K562 (cell line): ENCODE measurements at regions not wholly inside any gene's neighbourhood (a gene's known extent, or its start where the extent isn't known, plus 50 kb on each side); places are given as distances from the start of the nearest gene placed in this dataset.

ENCODE experiments used
- ATAC-seq: fragments of 200-7000 bp; cut with Tn5 transposase; 3 replicates; pipeline ENCODE4 v1.9.1; 2020; ENCODE audit warnings: moderate library complexity
- BruUV-seq: library from RNA; stranded (reverse); fragments of 400-500 nt; replicated peaks from 2 replicates; lab custom pipeline; 2021; lab: Mats Ljungman, UMichigan
- CTCF ChIA-PET: fragments of 300-600 bp; formaldehyde crosslinking; extraction: SDS; loops from one replicate; lab custom pipeline; 2021; ENCODE audit warnings: low intra/inter-chr PET ratio; lab: Yijun Ruan, JAX
- POLR2A ChIA-PET: fragments of 300-600, 350-650 bp; sonication (Branson Sonifier 250); formaldehyde crosslinking; extraction: SDS; loops from one replicate; lab custom pipeline; 2021; ENCODE audit warnings: antibody characterized with exemption, inconsistent platforms; lab: Yijun Ruan, JAX
- DNase-seq, 4 experiments: peaks; one replicate each; pipeline versions ENCODE4 v3.0.0 to v3.0.0-alpha.2; 2011 to 2018; ENCODE audit warnings: low spot score in 3 of 4, mixed read lengths in 3 of 4; ENCODE audit errors: extremely low read depth in 1 of 4
- FAIRE-seq: peaks from 2 replicates; lab custom pipeline; 2011; peaks lifted over from hg19 to GRCh38; lab: Jason Lieb, UNC
- H2AFZ ChIP-seq: 2 replicates; pipeline ENCODE4 v1.6.0; 2011; ENCODE audit warnings: low read depth, low read length, control low read depth, inconsistent platforms
- H3K27ac ChIP-seq: fragments of 200-600 bp; 3 replicates; pipeline ENCODE4 v1.8.0; 2011; ENCODE audit warnings: low read depth, mild to moderate bottlenecking, control low read depth, inconsistent platforms, low read length, moderate library complexity, mixed read lengths; ENCODE audit errors: extremely low read depth
- H3K27me3 ChIP-seq, 2 experiments: fragments of 300-600 bp in 1 of 2; 2 replicates in 1 of 2; 3 replicates in 1 of 2; pipeline versions ENCODE4 v1.6.0 to v1.8.0; 2011; ENCODE audit warnings: inconsistent platforms in 2 of 2, low read length in 2 of 2, mild to moderate bottlenecking in 1 of 2, mixed read lengths in 1 of 2, moderate library complexity in 1 of 2; ENCODE audit not compliant: control insufficient read depth in 2 of 2, insufficient read depth in 2 of 2
- H3K36me3 ChIP-seq: fragments of 300-600 bp; 3 replicates; pipeline ENCODE4 v1.8.0; 2011; ENCODE audit warnings: mild to moderate bottlenecking, low read length, inconsistent platforms; ENCODE audit not compliant: control insufficient read depth, insufficient read depth
- H3K4me1 ChIP-seq, 2 experiments: fragments of 200-600 bp in 1 of 2; replicated peaks in 1 of 2; 2 replicates in 1 of 2; 3 replicates in 1 of 2; pipeline versions ENCODE4 v1.5.1 to v1.8.0; 2011; ENCODE audit warnings: inconsistent platforms in 2 of 2, low read length in 2 of 2, mild to moderate bottlenecking in 1 of 2, mixed read lengths in 1 of 2, moderate library complexity in 1 of 2; ENCODE audit not compliant: control insufficient read depth in 2 of 2, insufficient read depth in 2 of 2
- H3K4me2 ChIP-seq: 2 replicates; pipeline ENCODE4 v1.6.1; 2011; ENCODE audit warnings: low read length, control low read depth, inconsistent platforms, mixed read lengths; ENCODE audit not compliant: insufficient read depth
- H3K4me3 ChIP-seq: fragments of 200-600 bp; sonication (generic), shearing (Covaris generic); 2 replicates; pipeline ENCODE4 v1.5.1; 2016; ENCODE audit warnings: control low read depth, inconsistent platforms
- H3K79me2 ChIP-seq: fragments of 200-600 bp; 3 replicates; pipeline ENCODE4 v1.8.0; 2011; ENCODE audit warnings: low read length, inconsistent platforms; ENCODE audit not compliant: control insufficient read depth, insufficient read depth
- H3K9ac ChIP-seq, 2 experiments: 2 replicates each; pipeline versions ENCODE4 v1.6.0 to v1.6.1; 2011; ENCODE audit warnings: low read depth in 2 of 2, low read length in 2 of 2, control low read depth in 1 of 2, inconsistent platforms in 1 of 2, mild to moderate bottlenecking in 1 of 2, mixed read lengths in 1 of 2; ENCODE audit not compliant: insufficient read depth in 1 of 2
- H3K9me1 ChIP-seq: one replicate; pipeline ENCODE4 v1.6.0; 2011; ENCODE audit warnings: inconsistent platforms, mild to moderate bottlenecking, low read length, moderate library complexity; ENCODE audit not compliant: control insufficient read depth, insufficient read depth
- H3K9me3 ChIP-seq: replicated peaks from 2 replicates; pipeline ENCODE4 v1.5.1; 2011; ENCODE audit warnings: low read depth, low read length, inconsistent platforms; ENCODE audit not compliant: control insufficient read depth, insufficient read depth
- H4K20me1 ChIP-seq: replicated peaks from 2 replicates; pipeline ENCODE4 v1.6.1; 2011; ENCODE audit warnings: low read length, inconsistent platforms, mixed read lengths; ENCODE audit not compliant: control insufficient read depth, insufficient read depth
- GTF2E2 ChIP-seq: fragments of 200-800 bp; sonication (Bioruptor generic); IDR thresholded peaks from 2 replicates; pipeline ENCODE4 v1.6.1; 2016; ENCODE audit warnings: missing genetic modification characterization, missing compliant biosample characterization
- GTF2F1 ChIP-seq: IDR thresholded peaks from 2 replicates; pipeline ENCODE4 v1.6.1; 2011; ENCODE audit warnings: low read depth, low read length, improper control_type of control experiment
- MEF2A ChIP-seq: IDR thresholded peaks from 2 replicates; pipeline ENCODE4 v1.6.1; 2011; ENCODE audit warnings: low read depth, mild to moderate bottlenecking, low read length, moderate library complexity; ENCODE audit not compliant: control insufficient read depth
- MYBL2 ChIP-seq, 2 experiments: fragments of 450-650 bp in 1 of 2; sonication (generic) in 1 of 2; formaldehyde crosslinking in 1 of 2; IDR thresholded peaks; 2 replicates each; pipeline versions ENCODE4 v1.6.1 to v1.8.1; 2017 to 2022; ENCODE audit warnings: borderline replicate concordance in 1 of 2, inconsistent platforms in 1 of 2, low read depth in 1 of 2, mild to moderate bottlenecking in 1 of 2, missing genetic modification reagents in 1 of 2, moderate library complexity in 1 of 2
- NCOA6 ChIP-seq: fragments of 450-650 bp; IDR thresholded peaks from 2 replicates; pipeline ENCODE4 v1.6.1; 2017; ENCODE audit warnings: mild to moderate bottlenecking
- NONO ChIP-seq, 2 experiments: fragments of 200-400 bp in 1 of 2; fragments of 450-650 bp in 1 of 2; formaldehyde crosslinking in 1 of 2; IDR thresholded peaks; 2 replicates each; pipeline ENCODE4 v1.6.1; 2017; ENCODE audit warnings: low read depth in 2 of 2, mild to moderate bottlenecking in 2 of 2, moderate library complexity in 2 of 2, low read length in 1 of 2
- RNF2 ChIP-seq: sonication (generic); IDR thresholded peaks from 2 replicates; pipeline ENCODE4 v1.6.1; 2016
- SP2 ChIP-seq: IDR thresholded peaks from 2 replicates; pipeline ENCODE4 v1.6.1; 2011; ENCODE audit warnings: mild to moderate bottlenecking, low read depth, low read length, moderate library complexity; ENCODE audit not compliant: poor library complexity, severe bottlenecking; ENCODE audit errors: extremely low read depth
- SREBF2 ChIP-seq: sonication (generic); formaldehyde crosslinking; IDR thresholded peaks from 2 replicates; pipeline ENCODE4 v1.4.0; 2020; ENCODE audit warnings: mild to moderate bottlenecking, missing genetic modification reagents
- STAG1 ChIP-seq: sonication (generic); formaldehyde crosslinking; IDR thresholded peaks from 2 replicates; pipeline ENCODE4 v1.5.0; 2020; ENCODE audit warnings: missing genetic modification reagents, borderline replicate concordance
- ZBTB17 ChIP-seq: fragments of 450-650 bp; formaldehyde crosslinking; IDR thresholded peaks from 2 replicates; pipeline ENCODE4 v1.4.0; 2020; ENCODE audit warnings: mild to moderate bottlenecking
- in situ Hi-C: fragments of 300-500 bp; cut with MboI; formaldehyde crosslinking; loops from 4 replicates; pipeline ENCODE4 v1.15.0; 2018; ENCODE audit warnings: inconsistent platforms, mixed read lengths
- intact Hi-C: fragments of 100-400 bp; cut with micrococcal nuclease; formaldehyde crosslinking; loops from 2 replicates; pipeline ENCODE4 v1.14.2; 2022
- TF ChIP-seq, protein P1 (sequence below): fragments of 450-650 bp; IDR thresholded peaks from 2 replicates; pipeline ENCODE4 v1.6.1; 2016; ENCODE audit warnings: antibody characterized with exemption
- TF ChIP-seq, protein P2 (sequence below): sonication (generic); formaldehyde crosslinking; IDR thresholded peaks from 2 replicates; pipeline ENCODE4 v1.8.1; 2023; ENCODE audit warnings: mild to moderate bottlenecking, missing genetic modification reagents
- TF ChIP-seq, protein P3 (sequence below): fragments of 450-650 bp; IDR thresholded peaks from 2 replicates; pipeline ENCODE4 v1.6.1; 2016; ENCODE audit warnings: low read depth, mild to moderate bottlenecking, moderate library complexity
- TF ChIP-seq, protein P4 (sequence below): fragments of 250-450 bp; sonication (Bioruptor Pico); IDR thresholded peaks from 2 replicates; pipeline ENCODE4 v1.8.0; 2021; ENCODE audit warnings: mild to moderate bottlenecking, moderate library complexity

DNA sequence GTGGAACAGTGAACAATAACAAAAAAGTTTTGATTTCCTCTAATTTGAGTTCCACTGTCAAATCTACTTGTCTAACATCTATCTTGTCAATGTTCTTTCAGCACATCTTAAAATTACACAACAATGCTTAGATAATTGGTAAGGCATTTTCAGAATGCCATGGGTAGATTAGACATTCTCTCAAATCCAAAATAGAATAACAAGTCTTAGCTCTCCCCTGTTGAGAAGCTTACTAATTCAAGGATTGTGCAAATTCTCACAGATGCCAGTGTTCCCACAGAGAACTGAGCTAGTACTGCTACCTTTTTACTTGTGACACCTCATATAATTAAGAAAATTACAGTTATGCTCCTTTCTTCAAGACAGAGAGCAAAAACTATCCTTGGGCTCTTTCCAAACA, 2442.0 kb downstream of the PCDH7 start:
- FAIRE-seq = no peak
- Histone ChIP-seq H2AFZ (no peak overlapping the region), H3K9me1 (no peaks in the 10 kb centered on the region), H4K20me1 (no peaks in the 10 kb centered on the region), H3K36me3 (no peaks in the 10 kb centered on the region), H3K79me2 (no peaks in the 10 kb centered on the region), H3K27ac (no peak overlapping the region), H3K9me3 (no peaks in the 10 kb centered on the region), H3K27me3 (no peaks in the 10 kb centered on the region), H3K4me1 (no peaks in the 10 kb centered on the region), H3K9ac (no peak overlapping the region), H3K4me2 (no peak overlapping the region), H3K4me3 (no peak overlapping the region)
- BruUV-seq = no TSS peak
- in situ Hi-C loops = no loop called here
- CTCF ChIA-PET = no interaction called here
- DNase-seq = no peak
- POLR2A ChIA-PET = no interaction called here
- ATAC-seq = no peak
- intact Hi-C loops = no loop called here
- no peak for TF ChIP-seq NONO (IDR thresholded peaks at IDR 0.05; ENCODE audit: low read depth in 2 of 2, low read length in 1 of 2)
- TF ChIP-seq MYBL2 (IDR thresholded peaks at IDR 0.05; ENCODE audit: low read depth) = no peak
- TF ChIP-seq MYBL2 (CRISPR knock-in tag; IDR thresholded peaks at IDR 0.05; ENCODE audit: borderline replicate concordance) = no peak
- TF ChIP-seq STAG1 (CRISPR knock-in tag) = no peak
- no peak for TF ChIP-seq NCOA6
- TF ChIP-seq SREBF2 (CRISPR knock-in tag) = no peak
- TF ChIP-seq, protein P1, sequence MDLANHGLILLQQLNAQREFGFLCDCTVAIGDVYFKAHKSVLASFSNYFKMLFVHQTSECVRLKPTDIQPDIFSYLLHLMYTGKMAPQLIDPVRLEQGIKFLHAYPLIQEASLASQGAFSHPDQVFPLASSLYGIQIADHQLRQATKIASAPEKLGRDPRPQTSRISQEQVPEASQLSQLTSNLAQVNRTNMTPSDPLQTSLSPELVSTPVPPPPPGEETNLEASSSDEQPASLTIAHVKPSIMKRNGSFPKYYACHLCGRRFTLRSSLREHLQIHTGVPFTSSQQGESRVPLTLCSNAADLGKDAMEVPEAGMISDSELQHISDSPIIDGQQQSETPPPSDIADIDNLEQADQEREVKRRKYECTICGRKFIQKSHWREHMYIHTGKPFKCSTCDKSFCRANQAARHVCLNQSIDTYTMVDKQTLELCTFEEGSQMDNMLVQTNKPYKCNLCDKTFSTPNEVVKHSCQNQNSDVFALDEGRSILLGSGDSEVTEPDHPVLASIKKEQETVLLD = no peak
- TF ChIP-seq, protein P2, sequence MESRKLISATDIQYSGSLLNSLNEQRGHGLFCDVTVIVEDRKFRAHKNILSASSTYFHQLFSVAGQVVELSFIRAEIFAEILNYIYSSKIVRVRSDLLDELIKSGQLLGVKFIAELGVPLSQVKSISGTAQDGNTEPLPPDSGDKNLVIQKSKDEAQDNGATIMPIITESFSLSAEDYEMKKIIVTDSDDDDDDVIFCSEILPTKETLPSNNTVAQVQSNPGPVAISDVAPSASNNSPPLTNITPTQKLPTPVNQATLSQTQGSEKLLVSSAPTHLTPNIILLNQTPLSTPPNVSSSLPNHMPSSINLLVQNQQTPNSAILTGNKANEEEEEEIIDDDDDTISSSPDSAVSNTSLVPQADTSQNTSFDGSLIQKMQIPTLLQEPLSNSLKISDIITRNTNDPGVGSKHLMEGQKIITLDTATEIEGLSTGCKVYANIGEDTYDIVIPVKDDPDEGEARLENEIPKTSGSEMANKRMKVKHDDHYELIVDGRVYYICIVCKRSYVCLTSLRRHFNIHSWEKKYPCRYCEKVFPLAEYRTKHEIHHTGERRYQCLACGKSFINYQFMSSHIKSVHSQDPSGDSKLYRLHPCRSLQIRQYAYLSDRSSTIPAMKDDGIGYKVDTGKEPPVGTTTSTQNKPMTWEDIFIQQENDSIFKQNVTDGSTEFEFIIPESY = no peak
- TF ChIP-seq, protein P3, sequence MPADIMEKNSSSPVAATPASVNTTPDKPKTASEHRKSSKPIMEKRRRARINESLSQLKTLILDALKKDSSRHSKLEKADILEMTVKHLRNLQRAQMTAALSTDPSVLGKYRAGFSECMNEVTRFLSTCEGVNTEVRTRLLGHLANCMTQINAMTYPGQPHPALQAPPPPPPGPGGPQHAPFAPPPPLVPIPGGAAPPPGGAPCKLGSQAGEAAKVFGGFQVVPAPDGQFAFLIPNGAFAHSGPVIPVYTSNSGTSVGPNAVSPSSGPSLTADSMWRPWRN = no peak
- no peak for TF ChIP-seq RNF2
- TF ChIP-seq GTF2E2 (tag) = no peak
- TF ChIP-seq, protein P4, sequence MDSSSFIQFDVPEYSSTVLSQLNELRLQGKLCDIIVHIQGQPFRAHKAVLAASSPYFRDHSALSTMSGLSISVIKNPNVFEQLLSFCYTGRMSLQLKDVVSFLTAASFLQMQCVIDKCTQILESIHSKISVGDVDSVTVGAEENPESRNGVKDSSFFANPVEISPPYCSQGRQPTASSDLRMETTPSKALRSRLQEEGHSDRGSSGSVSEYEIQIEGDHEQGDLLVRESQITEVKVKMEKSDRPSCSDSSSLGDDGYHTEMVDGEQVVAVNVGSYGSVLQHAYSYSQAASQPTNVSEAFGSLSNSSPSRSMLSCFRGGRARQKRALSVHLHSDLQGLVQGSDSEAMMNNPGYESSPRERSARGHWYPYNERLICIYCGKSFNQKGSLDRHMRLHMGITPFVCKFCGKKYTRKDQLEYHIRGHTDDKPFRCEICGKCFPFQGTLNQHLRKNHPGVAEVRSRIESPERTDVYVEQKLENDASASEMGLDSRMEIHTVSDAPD (CRISPR knock-in tag) = no peak
- TF ChIP-seq GTF2F1 = no peak
- TF ChIP-seq ZBTB17 = no peak
- no peak for TF ChIP-seq MEF2A
- no peak for TF ChIP-seq SP2
